ENCODE measurements at regions not wholly inside any gene's neighbourhood (a gene's known extent, or its start where the extent isn't known, plus 50 kb on each side); places are given as distances from the start of the nearest gene placed in this dataset.
"Not testable (repeated sequence)": the region's sequence is repeated elsewhere in the genome, so short reads cannot be mapped to it uniquely, and the experiment has no call there.

DNA sequence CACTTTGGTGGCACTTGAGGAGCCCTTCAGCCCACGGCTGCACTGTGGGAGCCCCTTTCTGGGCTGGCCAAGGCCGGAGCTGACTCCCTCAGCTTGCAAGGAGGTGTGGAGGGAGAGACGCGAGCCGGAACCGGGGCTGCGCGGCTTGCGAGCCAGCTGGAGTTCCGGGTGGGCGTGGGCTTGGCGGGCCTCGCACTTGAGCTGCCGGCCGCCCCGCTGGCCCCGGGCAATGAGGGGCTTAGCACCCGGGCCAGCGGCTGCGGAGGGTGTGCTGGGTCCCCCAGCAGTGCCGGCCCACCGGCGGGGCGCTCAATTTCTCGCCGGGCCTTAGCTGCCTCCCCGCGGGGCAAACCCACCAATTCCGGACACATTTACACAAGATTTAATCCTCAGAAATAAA lies 113.7 kb upstream of the RXFP1 start:
- DNase-seq (ENCODE audit: low read depth), result not testable (repeated sequence)

DNA sequence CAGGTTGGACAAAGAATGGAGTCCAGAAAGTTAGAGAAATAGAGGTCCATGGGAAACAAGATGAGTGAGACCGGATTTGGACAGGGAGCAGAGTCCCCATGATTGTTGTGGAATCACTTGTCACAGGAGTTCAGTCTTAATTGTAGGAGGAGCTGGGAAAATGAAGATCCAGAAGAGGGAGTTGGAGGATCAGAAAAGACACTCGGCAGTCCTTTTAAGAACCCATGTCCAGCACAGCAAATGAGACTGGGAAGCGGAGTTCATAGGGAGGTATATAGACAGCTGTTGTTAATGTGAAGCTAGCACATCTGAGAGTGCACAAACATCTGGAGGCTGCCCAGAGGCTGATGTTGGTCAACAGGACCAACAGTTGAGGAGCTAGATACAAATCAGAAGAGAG lies 111.4 kb upstream of the RXFP1 start:
- DNase-seq (ENCODE audit: low read depth), result no peak

DNA sequence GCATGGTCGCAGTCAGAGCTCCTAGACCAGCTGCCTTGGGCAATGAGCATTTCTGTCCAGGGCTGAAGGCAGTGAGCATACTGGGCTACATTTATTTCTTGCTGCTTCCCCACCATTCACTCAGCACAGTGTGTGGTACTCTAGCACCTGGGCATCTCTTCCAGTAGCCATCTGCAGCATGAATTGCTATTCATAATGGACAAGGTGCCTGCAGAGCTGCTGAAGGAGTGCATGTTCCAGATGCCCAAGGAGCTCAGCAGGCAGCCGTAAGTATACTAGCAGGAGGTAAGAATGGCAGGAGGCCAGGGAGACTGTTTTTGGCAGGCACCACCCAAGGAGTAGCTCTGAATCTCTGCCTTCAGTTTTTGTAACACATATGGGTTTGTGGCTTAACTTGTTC lies 110.4 kb upstream of the RXFP1 start:
- no peak for DNase-seq (ENCODE audit: low read depth)

DNA sequence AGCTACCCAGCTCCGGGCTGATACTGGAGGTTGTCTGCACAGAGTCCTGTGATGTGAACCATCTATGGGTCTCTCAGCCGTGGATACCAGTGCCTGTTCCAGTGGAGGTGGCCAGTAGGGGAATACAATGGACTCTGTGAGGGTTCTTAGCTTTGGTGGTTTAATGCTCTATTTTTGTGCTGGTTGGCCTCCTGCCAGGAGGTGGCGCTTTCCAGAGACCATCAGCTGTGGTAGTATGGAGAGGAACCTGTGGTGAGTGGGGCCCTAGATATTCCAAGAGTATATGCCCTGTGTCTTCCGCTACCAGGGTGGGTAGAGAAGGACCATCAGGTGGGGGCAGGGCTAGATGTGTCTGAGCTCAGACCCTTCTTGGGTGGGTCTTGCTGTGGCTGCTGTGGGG lies 103.0 kb upstream of the RXFP1 start:
- not testable (repeated sequence) for DNase-seq (ENCODE audit: low read depth)

GRCh38 chr4:158420782-158421181 lies 100.9 kb upstream of the RXFP1 start:
- DNase-seq (ENCODE audit: low read depth), result no peak

DNA sequence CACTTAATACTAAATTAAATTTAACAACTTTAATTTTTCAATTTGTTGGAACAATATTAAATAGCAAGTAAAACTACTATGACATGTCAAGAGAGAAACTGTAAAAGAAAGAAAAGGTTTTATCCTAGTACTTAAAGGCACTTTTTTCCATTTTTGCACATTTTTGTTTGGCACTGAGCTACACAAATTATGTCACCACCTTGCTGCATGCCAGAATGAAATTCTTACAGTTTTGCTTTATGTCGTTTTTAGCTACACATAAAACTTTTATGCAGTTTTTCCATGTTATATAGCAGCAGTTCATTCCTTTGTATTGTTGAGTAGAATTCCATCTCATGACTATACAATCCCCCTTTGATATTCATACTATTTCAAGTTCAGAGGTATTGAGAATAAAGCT lies 99.1 kb upstream of the RXFP1 start:
- DNase-seq (ENCODE audit: low read depth), result no peak

DNA sequence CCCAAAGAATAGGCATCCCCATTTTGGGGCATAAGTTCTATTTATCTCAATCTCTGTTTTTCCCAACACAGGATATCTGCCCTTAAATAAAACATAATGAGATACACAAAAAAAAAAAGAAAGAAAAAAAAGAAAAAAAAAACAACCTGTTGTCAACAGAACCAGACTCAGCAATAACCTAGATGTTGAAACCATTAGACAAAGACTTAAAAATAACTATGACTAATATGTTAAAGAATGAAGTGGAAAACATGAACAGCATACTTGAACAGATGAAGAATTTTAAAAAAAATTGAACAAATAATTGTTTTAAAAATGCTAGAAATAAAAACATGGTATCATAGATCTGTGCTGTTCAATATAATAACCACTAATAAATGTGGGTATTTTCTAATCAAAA lies 93.4 kb upstream of the RXFP1 start:
- DNase-seq (ENCODE audit: low read depth), result peak; percentile 29

DNA sequence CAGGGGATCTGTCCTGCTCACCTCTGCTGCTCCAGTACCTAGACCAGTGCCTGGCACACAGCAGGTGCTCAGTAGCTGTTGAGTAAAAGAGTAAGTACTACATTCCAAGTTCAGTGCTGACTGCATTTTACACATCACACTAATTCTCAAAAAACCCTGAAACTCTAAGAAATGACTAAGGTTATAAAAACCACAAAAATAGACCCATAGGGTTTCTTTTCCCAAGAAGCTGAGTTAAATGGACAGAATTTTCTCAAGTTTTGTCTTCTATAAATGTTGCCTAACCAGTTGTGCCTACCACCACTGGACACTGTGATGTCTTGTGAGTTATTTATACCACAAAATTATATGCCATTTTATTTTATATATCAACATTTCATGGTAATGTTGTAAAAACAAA lies 78.9 kb upstream of the RXFP1 start:
- DNase-seq (ENCODE audit: low read depth), result no peak

DNA sequence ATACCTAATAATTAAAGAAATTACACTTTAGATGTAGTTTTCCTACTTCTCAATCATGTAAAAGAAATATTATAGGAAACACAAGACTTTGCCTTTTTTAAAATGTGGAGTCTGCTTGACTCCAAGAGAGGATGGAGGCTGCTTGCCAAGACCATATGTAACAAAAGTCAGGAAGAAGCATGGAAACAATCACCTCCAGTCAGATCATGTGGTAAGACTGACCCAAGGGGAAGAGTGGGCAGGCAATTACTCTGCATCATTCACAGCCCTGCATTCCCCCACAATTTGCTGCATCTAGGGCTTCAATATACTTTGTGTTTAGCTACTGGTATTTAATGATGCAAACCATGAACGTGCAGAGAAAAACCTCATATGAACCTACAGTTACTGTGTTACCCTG lies 78.0 kb upstream of the RXFP1 start:
- DNase-seq (ENCODE audit: low read depth), result no peak

GRCh38 chr4:158444621-158445020 lies 77.1 kb upstream of the RXFP1 start:
- peak; percentile 5 for DNase-seq (ENCODE audit: low read depth)

GRCh38 chr4:158446106-158446505 lies 75.6 kb upstream of the RXFP1 start:
- no peak for DNase-seq (ENCODE audit: low read depth)

GRCh38 chr4:158450741-158451140 lies 70.9 kb upstream of the RXFP1 start:
- no peak for DNase-seq (ENCODE audit: low read depth)

GRCh38 chr4:158452116-158452515 lies 69.6 kb upstream of the RXFP1 start:
- DNase-seq (ENCODE audit: low read depth), result not testable (repeated sequence)

DNA sequence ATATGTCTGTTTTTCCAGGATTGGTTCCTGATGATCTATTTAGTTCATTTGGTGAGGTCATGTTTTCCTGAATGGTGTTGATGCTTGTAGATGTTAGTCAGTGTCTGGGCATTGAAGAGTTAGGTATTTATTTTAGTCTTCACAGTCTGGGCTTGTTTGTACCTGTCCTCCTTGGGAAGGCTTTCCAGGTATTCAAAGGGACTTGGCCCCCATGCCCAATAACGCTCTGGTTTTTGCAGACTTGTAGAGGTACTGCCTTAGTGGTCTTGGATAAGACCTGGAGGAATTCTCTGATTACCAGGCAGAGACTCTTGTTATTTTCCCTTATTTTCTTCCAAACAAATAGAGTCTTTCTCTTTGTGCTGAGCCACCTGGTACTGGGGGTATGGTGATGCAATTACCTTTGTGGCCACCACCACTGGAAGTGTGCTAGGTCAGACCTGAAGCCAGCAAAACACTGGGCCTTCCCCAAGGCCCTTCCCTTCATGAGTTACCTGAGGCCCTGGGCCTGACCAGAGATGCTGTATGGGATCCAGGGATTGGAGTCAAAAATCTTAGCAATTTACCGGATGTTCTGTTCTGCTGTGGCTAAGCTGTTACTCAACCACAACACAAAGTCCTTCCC lies 63.3 kb upstream of the RXFP1 start:
- no peak for DNase-seq (ENCODE audit: low read depth)

- no peak for DNase-seq (ENCODE audit: low read depth)
These were observed 62.4 kb upstream of the RXFP1 start for GRCh38 chr4:158459085-158459820.

DNA sequence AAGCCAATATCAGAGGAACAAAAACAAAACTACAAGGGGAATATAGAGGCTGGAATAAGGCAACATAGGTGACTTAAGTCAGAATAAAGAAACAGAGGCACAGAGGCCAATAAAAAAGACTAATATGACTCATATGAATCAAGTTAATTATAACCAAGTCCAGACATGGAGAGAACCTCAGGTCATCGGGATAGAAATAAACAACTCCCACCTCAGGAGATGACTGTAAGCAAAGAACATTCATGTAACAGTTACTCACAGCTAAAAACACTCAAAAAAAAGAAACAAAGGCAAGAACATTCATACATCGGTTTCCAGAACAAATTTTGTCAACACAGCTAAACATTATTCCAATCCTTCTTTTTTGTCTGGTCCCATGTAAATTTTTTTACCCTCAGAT lies 60.3 kb upstream of the RXFP1 start:
- no peak for DNase-seq (ENCODE audit: low read depth)

GRCh38 chr4:158462611-158463010 lies 59.1 kb upstream of the RXFP1 start:
- no peak for DNase-seq (ENCODE audit: low read depth)
